ENCODE measurements at regions not wholly inside any gene's neighbourhood (a gene's known extent, or its start where the extent isn't known, plus 50 kb on each side); places are given as distances from the start of the nearest gene placed in this dataset.

DNA sequence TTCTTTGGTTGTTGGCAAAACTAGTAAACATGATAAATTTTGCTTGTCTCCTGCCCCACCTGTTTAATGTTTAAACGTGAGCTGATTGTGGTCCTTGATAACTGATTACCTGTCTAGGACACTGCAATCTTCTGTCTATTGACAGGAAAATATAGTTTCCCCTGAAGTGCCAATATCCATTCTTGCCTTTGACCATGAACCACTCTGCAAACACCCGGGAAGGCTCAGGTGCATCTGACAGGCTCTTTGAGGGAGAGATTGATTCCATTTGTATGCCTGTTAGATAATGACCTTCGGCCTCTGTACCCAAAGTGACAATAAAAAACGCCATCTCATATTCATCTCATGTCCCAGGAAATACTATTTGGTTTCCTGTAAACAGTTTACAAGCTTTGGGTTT, 453.0 kb downstream of the CENPC start:
- TF ChIP-seq EZH2phosphoT487 (IDR thresholded peaks at IDR 0.05; ENCODE audit: borderline replicate concordance, low read length) = no peak
- TF ChIP-seq, protein P1, sequence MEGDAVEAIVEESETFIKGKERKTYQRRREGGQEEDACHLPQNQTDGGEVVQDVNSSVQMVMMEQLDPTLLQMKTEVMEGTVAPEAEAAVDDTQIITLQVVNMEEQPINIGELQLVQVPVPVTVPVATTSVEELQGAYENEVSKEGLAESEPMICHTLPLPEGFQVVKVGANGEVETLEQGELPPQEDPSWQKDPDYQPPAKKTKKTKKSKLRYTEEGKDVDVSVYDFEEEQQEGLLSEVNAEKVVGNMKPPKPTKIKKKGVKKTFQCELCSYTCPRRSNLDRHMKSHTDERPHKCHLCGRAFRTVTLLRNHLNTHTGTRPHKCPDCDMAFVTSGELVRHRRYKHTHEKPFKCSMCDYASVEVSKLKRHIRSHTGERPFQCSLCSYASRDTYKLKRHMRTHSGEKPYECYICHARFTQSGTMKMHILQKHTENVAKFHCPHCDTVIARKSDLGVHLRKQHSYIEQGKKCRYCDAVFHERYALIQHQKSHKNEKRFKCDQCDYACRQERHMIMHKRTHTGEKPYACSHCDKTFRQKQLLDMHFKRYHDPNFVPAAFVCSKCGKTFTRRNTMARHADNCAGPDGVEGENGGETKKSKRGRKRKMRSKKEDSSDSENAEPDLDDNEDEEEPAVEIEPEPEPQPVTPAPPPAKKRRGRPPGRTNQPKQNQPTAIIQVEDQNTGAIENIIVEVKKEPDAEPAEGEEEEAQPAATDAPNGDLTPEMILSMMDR (IDR thresholded peaks at IDR 0.05; ENCODE audit: low read depth, low read length, poor library complexity, severe bottlenecking) = no peak
- no peaks in the 10 kb centered on the region for H3K9me2 ChIP-seq (replicated peaks; ENCODE audit: control insufficient read depth, low read length)
- H3K27ac ChIP-seq (ENCODE audit: low read depth, low read length) = no peak overlapping the region
- H3F3A ChIP-seq (ENCODE audit: control insufficient read depth, insufficient read depth) = no peaks in the 10 kb centered on the region
- H3K36me3 ChIP-seq (ENCODE audit: control insufficient read depth, low read length) = no peaks in the 10 kb centered on the region
- no peaks in the 10 kb centered on the region for H3K27me3 ChIP-seq (ENCODE audit: control insufficient read depth, low read length)
- no peak overlapping the region for H3K4me3 ChIP-seq (ENCODE audit: low read length)
- H4K20me1 ChIP-seq (ENCODE audit: control insufficient read depth, insufficient read depth, low read depth, low read length) = no peaks in the 10 kb centered on the region
- H3K4me1 ChIP-seq (ENCODE audit: control insufficient read depth, low read length) = no peaks in the 10 kb centered on the region
- H3K9me3 ChIP-seq (ENCODE audit: control insufficient read depth, insufficient read depth, low read length) = no peaks in the 10 kb centered on the region
- no peaks in the 10 kb centered on the region for H3K79me2 ChIP-seq (ENCODE audit: control insufficient read depth, low read length)
- H3K4me2 ChIP-seq (ENCODE audit: low read length) = no peak overlapping the region

DNA sequence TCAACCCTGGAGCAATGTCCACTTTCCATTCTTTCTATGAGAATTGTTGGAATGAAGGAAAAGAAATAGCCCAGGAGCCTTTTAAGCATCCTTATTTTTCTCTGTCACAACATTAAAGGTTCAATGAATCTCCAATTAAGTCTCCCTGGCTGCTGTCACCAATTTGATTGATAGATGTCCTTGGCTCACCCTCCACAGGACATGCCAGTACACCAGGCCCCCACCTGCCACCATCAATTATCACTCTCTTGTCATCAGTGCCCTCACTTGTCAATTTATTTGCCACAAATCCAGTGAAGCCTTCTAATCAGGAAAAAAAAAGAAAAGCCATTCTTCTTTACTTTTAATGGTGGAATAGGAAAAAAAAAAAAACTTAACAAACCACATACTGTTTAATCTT, 453.6 kb downstream of the CENPC start:
- H3K36me3 ChIP-seq (ENCODE audit: control insufficient read depth, low read length) = no peaks in the 10 kb centered on the region
- no peaks in the 10 kb centered on the region for H3K9me2 ChIP-seq (replicated peaks; ENCODE audit: control insufficient read depth, low read length)
- no peak overlapping the region for H3K27ac ChIP-seq (ENCODE audit: low read depth, low read length)
- H3K9me3 ChIP-seq (ENCODE audit: control insufficient read depth, insufficient read depth, low read length) = no peaks in the 10 kb centered on the region
- H3K4me3 ChIP-seq (ENCODE audit: low read length) = no peak overlapping the region
- H3F3A ChIP-seq (ENCODE audit: control insufficient read depth, insufficient read depth) = no peaks in the 10 kb centered on the region
- no peaks in the 10 kb centered on the region for H3K27me3 ChIP-seq (ENCODE audit: control insufficient read depth, low read length)
- H4K20me1 ChIP-seq (ENCODE audit: control insufficient read depth, insufficient read depth, low read depth, low read length) = no peaks in the 10 kb centered on the region
- TF ChIP-seq, protein P1 (IDR thresholded peaks at IDR 0.05; ENCODE audit: low read depth, low read length, poor library complexity, severe bottlenecking) = no peak
- TF ChIP-seq EZH2phosphoT487 (IDR thresholded peaks at IDR 0.05; ENCODE audit: borderline replicate concordance, low read length) = no peak
- no peak overlapping the region for H3K4me2 ChIP-seq (ENCODE audit: low read length)
- H3K4me1 ChIP-seq (ENCODE audit: control insufficient read depth, low read length) = no peaks in the 10 kb centered on the region
- no peaks in the 10 kb centered on the region for H3K79me2 ChIP-seq (ENCODE audit: control insufficient read depth, low read length)

DNA sequence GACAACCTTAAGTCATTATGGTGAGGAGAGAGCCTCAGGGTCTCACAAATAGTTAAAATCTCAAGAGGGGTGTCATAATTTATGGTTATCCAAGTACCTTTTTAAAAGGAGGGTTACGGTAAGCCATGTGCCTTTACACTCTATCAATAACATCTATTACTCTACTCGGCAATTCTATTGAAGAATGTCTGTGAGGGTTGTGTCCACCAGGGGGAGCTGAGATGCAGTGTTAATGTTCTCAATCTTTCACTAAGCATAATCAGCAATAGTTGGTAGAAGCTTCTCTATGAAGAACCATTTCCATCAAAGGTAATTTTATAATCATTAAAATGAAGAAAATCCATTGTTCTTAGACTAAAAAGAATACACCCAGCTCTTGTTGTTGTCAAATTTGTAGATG, 457.4 kb downstream of the CENPC start:
- H3K4me2 ChIP-seq (ENCODE audit: low read length) = no peak overlapping the region
- H3K9me2 ChIP-seq (replicated peaks; ENCODE audit: control insufficient read depth, low read length) = no peaks in the 10 kb centered on the region
- H4K20me1 ChIP-seq (ENCODE audit: control insufficient read depth, insufficient read depth, low read depth, low read length) = no peaks in the 10 kb centered on the region
- no peaks in the 10 kb centered on the region for H3F3A ChIP-seq (ENCODE audit: control insufficient read depth, insufficient read depth)
- no peaks in the 10 kb centered on the region for H3K9me3 ChIP-seq (ENCODE audit: control insufficient read depth, insufficient read depth, low read length)
- TF ChIP-seq, protein P1 (IDR thresholded peaks at IDR 0.05; ENCODE audit: low read depth, low read length, poor library complexity, severe bottlenecking) = peak; percentile 76
- no peak for TF ChIP-seq EZH2phosphoT487 (IDR thresholded peaks at IDR 0.05; ENCODE audit: borderline replicate concordance, low read length)
- no peak overlapping the region for H3K27ac ChIP-seq (ENCODE audit: low read depth, low read length)
- H3K79me2 ChIP-seq (ENCODE audit: control insufficient read depth, low read length) = no peaks in the 10 kb centered on the region
- H3K4me1 ChIP-seq (ENCODE audit: control insufficient read depth, low read length) = no peaks in the 10 kb centered on the region
- H3K4me3 ChIP-seq (ENCODE audit: low read length) = no peak overlapping the region
- 0 out of 2 replicates have a peak, but pooled peaks cover 2% of the 10 kb centered on the region for H3K27me3 ChIP-seq (ENCODE audit: control insufficient read depth, low read length)
- H3K36me3 ChIP-seq (ENCODE audit: control insufficient read depth, low read length) = no peaks in the 10 kb centered on the region

DNA sequence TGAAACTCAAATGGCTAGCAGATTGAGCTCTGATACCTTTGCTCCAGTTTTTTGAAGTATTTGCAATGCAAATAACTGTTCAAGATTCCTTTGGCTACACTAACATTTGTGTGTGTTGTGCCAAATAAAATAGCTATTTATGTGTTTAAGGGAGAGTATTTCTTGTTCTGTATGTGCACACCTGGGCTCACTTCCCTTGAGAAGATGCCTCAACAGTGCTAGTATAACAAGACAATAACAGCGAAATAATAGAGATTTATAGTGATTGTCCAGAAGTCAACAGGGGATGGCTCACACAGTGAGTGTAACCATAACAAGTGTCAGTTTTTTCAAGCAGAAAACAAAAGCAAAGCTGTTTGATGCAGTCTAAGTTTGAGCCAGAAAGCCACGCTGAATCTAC, 460.5 kb downstream of the CENPC start:
- no peaks in the 10 kb centered on the region for H3F3A ChIP-seq (ENCODE audit: control insufficient read depth, insufficient read depth)
- TF ChIP-seq EZH2phosphoT487 (IDR thresholded peaks at IDR 0.05; ENCODE audit: borderline replicate concordance, low read length) = no peak
- TF ChIP-seq, protein P1 (IDR thresholded peaks at IDR 0.05; ENCODE audit: low read depth, low read length, poor library complexity, severe bottlenecking) = no peak
- H3K4me3 ChIP-seq (ENCODE audit: low read length) = no peak overlapping the region
- H3K9me2 ChIP-seq (replicated peaks; ENCODE audit: control insufficient read depth, low read length) = no peaks in the 10 kb centered on the region
- H3K4me2 ChIP-seq (ENCODE audit: low read length) = no peak overlapping the region
- H3K79me2 ChIP-seq (ENCODE audit: control insufficient read depth, low read length) = no peaks in the 10 kb centered on the region
- no peaks in the 10 kb centered on the region for H3K4me1 ChIP-seq (ENCODE audit: control insufficient read depth, low read length)
- 0 out of 2 replicates have a peak, but pooled peaks cover 2% of the 10 kb centered on the region for H3K27me3 ChIP-seq (ENCODE audit: control insufficient read depth, low read length)
- no peaks in the 10 kb centered on the region for H3K9me3 ChIP-seq (ENCODE audit: control insufficient read depth, insufficient read depth, low read length)
- no peak overlapping the region for H3K27ac ChIP-seq (ENCODE audit: low read depth, low read length)
- no peaks in the 10 kb centered on the region for H3K36me3 ChIP-seq (ENCODE audit: control insufficient read depth, low read length)
- H4K20me1 ChIP-seq (ENCODE audit: control insufficient read depth, insufficient read depth, low read depth, low read length) = no peaks in the 10 kb centered on the region
